ENCODE measurements at regions not wholly inside any gene's neighbourhood (a gene's known extent, or its start where the extent isn't known, plus 50 kb on each side); places are given as distances from the start of the nearest gene placed in this dataset.

- peaks cover 0 to 12% of the 10 kb centered on the region in 2 experiments; a peak in 4 of 5 replicates for H3K9me3 Mint-ChIP-seq
- no peaks in the 10 kb centered on the region for H3K79me1 ChIP-seq (ENCODE audit: insufficient read depth, low read depth, low read length, poor library complexity, severe bottlenecking)
- no peak overlapping the region for H3K9ac ChIP-seq (ENCODE audit: extremely low read depth, insufficient read length, low read length)
- no peak overlapping the region for H3K4me2 ChIP-seq (ENCODE audit: insufficient read depth, insufficient read length, low read length)
- H3K4me1 Mint-ChIP-seq, result no peaks in the 10 kb centered on the region
- no peaks in the 10 kb centered on the region for H3K27me3 Mint-ChIP-seq (ENCODE audit: low read depth)
- WGBS (ENCODE audit: extremely low coverage, insufficient read length, low lambda C conversion rate), result no CpG with 5 or more reads among the region's 5 CpGs
- H3K9me3 ChIP-seq (ENCODE audit: control insufficient read depth, low read depth, low read length), result no peaks in the 10 kb centered on the region
- no peak overlapping the region for H3K27ac ChIP-seq (ENCODE audit: insufficient read length, low read depth, low read length)
- H3K27me3 ChIP-seq (ENCODE audit: insufficient read depth, low read length), result no peaks in the 10 kb centered on the region
- H3K14ac ChIP-seq (ENCODE audit: insufficient read depth, low read length), result no peak overlapping the region
- no peak overlapping the region for H2BK20ac ChIP-seq (ENCODE audit: low read depth, low read length, poor library complexity, severe bottlenecking)
- H2AFZ ChIP-seq (ENCODE audit: low read length), result no peak overlapping the region
- no peaks in the 10 kb centered on the region for H4K20me1 ChIP-seq (ENCODE audit: control insufficient read depth, insufficient read depth, insufficient read length)
- H3K4me3 Mint-ChIP-seq, result no peak overlapping the region
- H2BK15ac ChIP-seq (ENCODE audit: low read depth, low read length), result no peak overlapping the region
- no peak overlapping the region for H3T11ph ChIP-seq (ENCODE audit: low read length)
- H3K23ac ChIP-seq (ENCODE audit: insufficient read length, low read depth, low read length), result no peak overlapping the region
- H3K79me2 ChIP-seq (ENCODE audit: insufficient read depth, low read length), result no peaks in the 10 kb centered on the region
- no peak overlapping the region for H2BK12ac ChIP-seq (ENCODE audit: insufficient read length, low read depth, low read length)
- no peak overlapping the region for H3K56ac ChIP-seq (ENCODE audit: insufficient read length, low read depth, low read length)
- H3K4ac ChIP-seq (ENCODE audit: low read depth, low read length), result no peak overlapping the region
- no peak for TF ChIP-seq CTCF (conservative IDR thresholded peaks at IDR 0.05)
- no peak overlapping the region for H2BK120ac ChIP-seq (ENCODE audit: low read depth, low read length, poor library complexity, severe bottlenecking)
- H3K4me1 ChIP-seq (ENCODE audit: insufficient read depth, low read length), result no peaks in the 10 kb centered on the region
- no peak overlapping the region for H4K91ac ChIP-seq (ENCODE audit: insufficient read length, low read depth, low read length)
- H3K18ac ChIP-seq (ENCODE audit: insufficient read length, low read depth, low read length), result no peak overlapping the region
- no peak for DNase-seq
- H3K36me3 Mint-ChIP-seq (ENCODE audit: insufficient read depth in 1 of 3, low read depth in 3 of 3), result peaks cover 0 to 11% (median 0%) of the 10 kb centered on the region in 3 experiments; a peak in 2 of 7 replicates
- H3K27ac Mint-ChIP-seq, result peak overlapping the region in 2 of 3 experiments; percentile 62 to 79; a peak in 3 of 7 replicates
- H4K5ac ChIP-seq (ENCODE audit: insufficient read length, low read depth, low read length), result no peak overlapping the region
- H3K23me2 ChIP-seq (ENCODE audit: insufficient read length, low read depth, low read length, poor library complexity, severe bottlenecking), result no peaks in the 10 kb centered on the region
- H4K8ac ChIP-seq (replicated peaks; ENCODE audit: insufficient read length, low read depth, low read length), result no peak overlapping the region
- no peak overlapping the region for H2AK5ac ChIP-seq (ENCODE audit: insufficient read length, low read length)
- no peak overlapping the region for H2BK5ac ChIP-seq (ENCODE audit: insufficient read length, low read length)
Measured at GRCh38 chr4:165621983-165622382, 243.2 kb downstream of the CPE start.

Data from H9 (cell line).